Fibroblast of skin of scalp (primary cell): ENCODE measurements at regions not wholly inside any gene's neighbourhood (a gene's known extent, or its start where the extent isn't known, plus 50 kb on each side); places are given as distances from the start of the nearest gene placed in this dataset.

Source experiments
- DNase-seq: peaks from one replicate; pipeline ENCODE4 v3.0.0-alpha.2; 2013

DNA sequence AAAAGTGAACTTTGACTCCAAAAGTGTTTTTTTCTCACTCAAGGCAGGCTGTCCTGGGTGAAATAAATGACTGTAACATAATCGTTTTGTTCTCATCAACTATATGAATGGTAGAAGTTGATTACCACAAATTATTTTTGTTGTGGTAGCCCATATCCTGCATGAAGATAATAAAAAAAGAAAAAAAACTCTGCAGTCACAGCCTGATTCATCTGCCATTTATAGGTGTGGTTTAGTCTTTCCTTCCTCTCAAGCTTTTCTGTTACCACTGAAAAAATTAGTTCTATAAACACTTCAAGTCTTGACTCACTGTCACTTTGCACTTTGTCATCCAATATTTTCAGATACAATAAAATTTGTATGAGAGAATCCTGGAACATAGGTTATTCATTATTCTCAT lies 522.0 kb downstream of the PLCL1 start:
- no peak for DNase-seq

GRCh38 chr2:198325359-198325758 lies 521.0 kb downstream of the PLCL1 start:
- no peak for DNase-seq

DNA sequence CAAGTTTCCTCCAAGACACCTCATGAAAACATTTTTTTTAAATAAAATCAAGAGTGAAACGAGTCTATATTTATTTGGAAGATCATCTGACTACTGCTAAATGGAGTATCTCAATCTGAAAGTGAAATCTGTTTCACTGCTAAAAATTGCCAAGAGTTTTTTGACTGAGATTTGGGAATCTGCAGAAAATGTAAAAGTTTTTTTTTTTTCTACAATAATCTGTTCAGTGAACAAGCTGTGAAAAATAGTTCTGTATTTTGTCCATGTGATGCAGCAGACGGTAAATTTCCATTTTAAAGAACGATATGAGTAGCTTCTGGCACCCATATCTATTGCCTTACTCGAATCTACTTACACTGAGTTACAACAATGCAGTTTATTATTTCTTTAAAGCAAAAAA lies 519.7 kb downstream of the PLCL1 start:
- no peak for DNase-seq

DNA sequence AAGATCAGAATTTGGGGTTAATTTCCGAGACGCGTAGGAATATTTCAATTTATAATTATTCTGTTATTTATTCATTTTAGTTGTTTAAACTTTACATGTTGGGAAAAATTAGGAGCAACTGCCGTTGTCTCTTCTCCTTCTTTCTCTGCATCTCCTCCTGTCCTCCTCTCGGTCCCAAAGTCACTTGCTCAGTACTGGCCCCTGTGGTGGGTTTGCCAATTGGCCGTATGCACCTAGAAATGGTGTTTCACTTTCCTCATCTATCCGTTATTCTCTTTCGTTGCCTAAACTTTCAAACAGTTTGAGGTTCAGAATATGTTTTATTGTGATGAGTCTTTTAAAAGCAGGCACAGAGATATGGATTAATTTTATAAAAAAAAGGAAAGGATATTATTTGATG lies 517.9 kb downstream of the PLCL1 start:
- no peak for DNase-seq

- no peak for DNase-seq
These were observed 517.2 kb downstream of the PLCL1 start for GRCh38 chr2:198321522-198322088.

DNA sequence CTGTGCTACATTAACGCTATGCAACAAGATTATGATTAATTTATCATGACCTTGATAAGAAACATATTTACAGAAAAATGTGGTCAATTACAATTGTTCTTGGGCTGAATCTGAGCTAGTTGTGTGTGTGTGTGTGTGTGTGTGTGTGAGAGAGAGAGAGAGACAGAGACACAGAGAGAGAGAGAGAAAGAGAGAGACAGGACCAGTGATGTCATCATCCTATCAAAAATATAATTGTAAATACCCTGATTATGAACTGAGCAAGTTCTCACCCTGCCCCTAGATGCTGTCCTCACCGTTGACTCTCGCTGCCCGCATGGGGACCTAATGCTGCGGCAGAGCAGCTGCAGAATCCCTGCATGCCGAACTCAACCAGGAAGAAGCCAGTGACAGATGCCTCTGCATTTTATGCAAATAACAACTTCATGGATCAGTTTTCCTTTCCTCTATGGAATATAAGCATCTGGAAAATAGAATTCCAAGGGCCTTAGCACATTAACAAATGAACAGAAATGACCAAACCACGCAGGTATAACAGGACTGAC lies 512.5 kb downstream of the PLCL1 start:
- DNase-seq = no peak

- DNase-seq = no peak
These were observed 511.6 kb downstream of the PLCL1 start for GRCh38 chr2:198315791-198316630.

DNA sequence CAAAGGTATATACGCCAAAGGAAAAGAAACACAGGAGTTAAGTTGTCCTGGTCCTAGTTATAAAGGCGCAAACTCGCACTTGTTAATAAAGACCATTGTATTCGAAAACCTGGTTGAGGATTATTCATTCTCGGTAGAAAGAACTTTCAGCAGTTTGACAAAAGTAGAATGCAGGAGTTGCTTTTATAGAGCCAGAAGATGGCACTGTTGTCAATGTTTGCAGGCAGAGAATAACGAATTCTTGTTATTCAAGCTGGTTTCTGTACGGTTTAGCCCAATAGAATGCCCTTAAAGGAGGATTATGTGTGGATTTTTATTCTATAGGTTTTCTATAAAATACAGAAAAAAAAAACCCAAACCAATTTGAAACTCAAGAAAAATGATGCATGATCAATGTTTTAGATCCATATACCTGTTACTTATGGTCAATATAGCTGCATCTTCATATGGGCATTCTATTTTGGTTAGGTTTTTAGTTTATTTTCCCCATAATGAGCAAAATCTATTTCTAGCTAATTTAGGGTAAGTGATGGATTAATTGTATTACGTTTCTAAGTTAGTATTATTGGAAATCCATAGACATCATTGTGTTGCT lies 510.3 kb downstream of the PLCL1 start:
- peak; percentile 66 for DNase-seq

DNA sequence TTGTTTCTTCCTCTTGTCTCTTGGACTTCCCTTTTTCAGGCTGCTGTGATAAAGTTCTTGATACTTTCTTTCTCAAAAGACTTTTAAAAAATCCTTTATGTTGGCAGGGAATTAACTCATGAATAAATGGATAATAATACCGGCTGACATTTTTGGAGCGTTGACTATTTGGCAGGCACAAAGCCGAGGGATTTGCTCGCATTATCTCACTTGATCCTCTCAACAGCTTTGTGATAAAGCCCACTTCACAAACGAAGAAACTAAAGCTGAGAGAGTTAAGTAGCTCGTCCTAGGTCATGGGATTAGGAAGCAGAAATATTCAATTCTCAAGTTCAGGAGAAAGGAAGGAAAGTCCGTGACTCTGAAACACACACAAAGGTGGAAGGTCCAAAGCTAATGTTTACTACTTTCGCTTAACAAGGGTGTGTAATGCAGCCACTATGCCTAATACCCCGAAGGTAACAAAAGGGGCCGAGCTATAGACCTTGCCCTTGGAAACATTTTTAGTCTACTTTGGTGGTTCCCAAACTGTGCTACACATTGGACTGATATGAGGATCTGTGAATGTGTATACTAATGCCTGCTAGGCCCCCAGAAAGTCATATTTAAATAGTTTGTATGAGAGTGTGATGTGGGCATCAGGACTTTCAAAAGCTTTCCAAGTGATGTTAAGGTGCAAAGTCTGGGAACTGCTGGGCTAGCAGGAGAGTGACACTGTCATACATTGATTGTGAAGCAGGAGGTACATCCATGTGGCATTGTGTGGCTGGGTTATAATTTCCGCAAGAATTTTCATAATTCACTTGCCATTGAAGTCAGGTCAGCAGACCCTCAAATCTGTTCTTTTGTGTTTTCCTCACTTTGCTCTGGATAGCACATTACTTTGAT lies 508.4 kb downstream of the PLCL1 start:
- no peak for DNase-seq

GRCh38 chr2:198311020-198311419 lies 506.6 kb downstream of the PLCL1 start:
- no peak for DNase-seq

DNA sequence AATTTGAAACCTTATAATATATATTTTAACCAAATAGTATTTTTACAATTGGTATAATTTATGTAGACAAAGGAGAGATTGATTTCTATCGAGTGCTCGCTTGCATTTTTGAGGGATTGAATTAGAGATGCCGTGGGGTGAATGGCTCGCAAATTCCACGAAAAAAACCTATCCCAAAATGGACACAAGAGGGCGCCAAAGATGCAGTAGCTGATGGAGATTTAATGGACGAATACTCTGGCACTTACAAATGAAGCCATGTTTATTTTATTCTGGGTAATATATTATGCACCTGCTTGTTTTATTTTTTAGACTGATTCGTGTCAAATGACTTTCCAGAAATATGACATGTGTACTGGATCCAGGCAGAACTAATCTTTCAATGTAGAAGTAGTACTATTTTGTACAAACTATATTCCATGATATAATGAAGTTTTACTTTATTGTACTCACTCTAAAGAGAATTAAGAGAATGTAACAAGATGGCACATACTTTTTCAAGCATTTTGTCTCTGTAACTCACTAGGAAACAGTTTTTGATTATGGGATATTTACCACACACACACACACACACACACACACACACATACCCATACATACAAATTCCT lies 505.4 kb downstream of the PLCL1 start:
- DNase-seq = peak; percentile 56

DNA sequence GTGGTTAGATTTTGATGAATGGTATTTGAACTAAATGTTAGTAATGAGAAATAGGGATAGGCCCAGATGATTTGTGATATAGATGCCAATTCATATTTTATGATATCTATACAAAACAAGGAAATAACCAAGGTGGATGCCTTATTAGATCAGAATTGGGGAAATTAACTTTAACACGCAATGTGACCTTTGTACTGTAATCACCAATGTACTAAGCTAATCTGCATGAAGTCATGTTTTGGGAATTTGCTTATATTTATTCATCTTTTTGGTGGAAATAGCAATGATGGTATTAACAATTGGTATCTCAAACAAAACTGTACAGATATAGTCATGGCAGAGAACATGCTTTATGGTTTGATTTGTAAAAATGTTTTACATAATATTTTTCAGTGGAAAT lies 504.7 kb downstream of the PLCL1 start:
- DNase-seq = no peak

GRCh38 chr2:198308368-198308767 lies 504.0 kb downstream of the PLCL1 start:
- no peak for DNase-seq

DNA sequence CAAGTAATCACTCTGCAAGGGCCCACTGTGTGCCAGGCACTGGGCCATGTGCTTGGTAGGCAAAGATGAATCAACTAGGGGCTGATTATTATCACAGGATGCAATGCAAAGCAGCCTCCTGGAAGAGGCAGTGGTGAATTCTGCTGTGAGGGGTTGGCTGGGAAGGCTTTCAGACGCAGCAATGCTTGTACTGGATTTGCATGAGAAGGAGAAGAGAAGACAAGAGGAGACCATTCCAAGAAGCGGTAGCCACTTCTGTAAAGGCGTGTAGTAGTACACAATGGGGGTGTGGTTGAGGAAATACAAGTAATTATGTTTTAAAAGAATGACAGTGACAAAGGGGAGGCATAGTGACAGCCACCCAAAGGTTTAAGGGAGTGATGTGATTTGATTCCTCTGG lies 502.7 kb downstream of the PLCL1 start:
- DNase-seq = no peak

DNA sequence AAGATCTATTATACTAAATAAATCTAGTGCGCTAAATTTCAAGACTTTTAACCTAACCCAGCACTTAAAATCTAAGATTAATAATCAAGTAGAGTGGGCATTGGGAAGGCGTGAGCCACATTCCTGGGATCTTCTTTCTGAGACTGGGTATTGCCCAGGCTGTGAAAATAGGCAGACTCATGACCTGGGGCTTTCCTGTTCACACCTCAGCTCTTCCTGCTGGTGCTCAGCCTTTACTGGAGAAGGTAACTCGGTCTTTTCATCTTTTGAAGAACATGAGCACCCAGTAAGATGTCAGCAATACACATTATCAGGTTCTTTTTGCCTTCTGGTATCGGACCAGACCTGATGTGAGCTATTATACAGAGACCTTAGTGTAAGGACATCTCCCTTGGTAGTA lies 500.5 kb downstream of the PLCL1 start:
- DNase-seq = no peak

DNA sequence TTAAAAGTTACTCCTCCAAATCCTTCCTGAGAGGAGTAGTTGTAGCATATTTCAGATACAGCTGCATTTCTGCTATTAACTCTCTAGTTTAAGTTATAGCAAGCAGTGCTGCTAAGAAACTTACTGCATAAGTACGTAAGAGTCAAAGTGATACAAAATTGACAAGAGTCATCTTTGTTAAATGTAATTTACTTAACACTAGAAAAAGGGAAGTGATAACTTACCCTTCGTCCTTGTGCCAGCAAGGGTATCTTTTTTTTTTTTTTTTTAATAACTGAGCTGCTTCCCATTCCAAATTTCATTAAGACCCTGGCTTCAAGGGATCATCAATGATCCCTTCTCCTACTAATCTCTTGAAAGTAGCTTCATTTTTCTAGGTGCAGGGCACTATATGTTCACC lies 493.0 kb downstream of the PLCL1 start:
- DNase-seq = no peak

DNA sequence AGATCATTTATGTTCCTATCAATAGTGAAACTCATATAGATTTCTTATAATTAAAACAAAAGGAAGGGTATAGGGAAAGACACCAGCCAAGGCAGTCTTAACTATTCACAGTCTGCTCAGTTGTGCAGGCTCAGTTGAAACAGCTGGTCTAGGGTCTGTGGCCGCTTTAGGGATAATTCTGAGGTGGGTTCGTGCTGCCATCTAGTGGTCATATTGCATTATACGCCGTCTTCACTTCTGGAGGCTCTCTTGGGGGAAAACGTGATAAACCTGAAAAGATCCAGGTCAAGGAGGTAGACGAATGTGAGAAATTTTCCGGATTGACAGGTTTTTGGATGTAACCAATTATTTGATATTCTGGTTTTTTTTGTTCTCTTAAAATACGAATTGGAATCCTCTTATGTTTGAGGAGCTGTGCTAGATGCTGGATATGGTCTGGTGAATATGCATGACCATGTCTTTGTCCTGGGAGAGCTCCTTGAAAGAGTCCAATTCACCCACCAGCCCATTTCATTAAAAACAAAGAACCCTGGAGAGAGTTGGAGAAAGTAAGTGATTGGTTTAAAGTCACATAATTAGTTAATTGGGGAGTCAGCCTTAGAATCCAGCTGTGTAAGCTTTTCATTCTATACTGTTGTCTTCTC lies 492.4 kb downstream of the PLCL1 start:
- DNase-seq = peak; percentile 56

DNA sequence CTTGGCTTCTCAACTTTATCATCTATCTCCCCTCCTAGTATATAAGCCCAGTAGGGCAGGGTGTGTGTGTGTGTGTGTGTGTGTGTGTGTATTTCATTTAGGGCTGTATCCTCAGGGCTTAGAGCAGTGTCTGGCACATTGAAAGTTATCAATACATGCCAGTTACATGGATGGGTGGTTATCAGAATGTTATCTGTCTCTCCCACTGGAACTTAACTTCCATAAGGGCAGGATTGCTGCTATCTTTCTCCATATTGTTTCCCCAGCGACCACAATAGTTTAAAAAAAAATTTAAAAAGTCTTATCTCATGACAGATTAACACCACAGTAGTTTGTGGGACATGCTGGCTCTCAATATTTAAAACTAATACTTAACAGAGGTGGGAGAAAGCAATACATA lies 488.9 kb downstream of the PLCL1 start:
- DNase-seq = no peak

DNA sequence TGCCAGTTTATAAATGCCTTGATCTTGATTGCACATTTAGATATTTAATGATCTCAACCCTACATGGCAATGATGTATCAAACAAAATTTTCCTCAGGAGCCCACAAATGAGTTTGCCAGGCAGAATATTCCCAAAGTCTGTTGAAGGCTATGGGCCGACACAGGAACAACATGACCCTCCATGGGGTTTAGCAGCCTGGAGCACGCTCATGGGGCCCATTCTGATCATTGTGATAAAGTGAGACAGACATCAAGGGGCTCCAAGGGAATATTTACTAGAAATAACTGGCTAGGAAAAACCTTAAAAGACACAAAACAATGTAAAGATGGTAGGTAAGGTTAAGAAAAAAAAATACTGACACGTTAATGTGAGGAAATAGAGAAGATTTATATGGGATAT lies 485.4 kb downstream of the PLCL1 start:
- no peak for DNase-seq

- no peak for DNase-seq
These were observed 483.3 kb downstream of the PLCL1 start for GRCh38 chr2:198287706-198288105.

- no peak for DNase-seq
These were observed 480.8 kb downstream of the PLCL1 start for GRCh38 chr2:198285216-198285615.

- peak; percentile 42 for DNase-seq
These were observed 478.8 kb downstream of the PLCL1 start for GRCh38 chr2:198283146-198283545.
